GM23338 (cell line): ENCODE measurements at regions not wholly inside any gene's neighbourhood (a gene's known extent, or its start where the extent isn't known, plus 50 kb on each side); places are given as distances from the start of the nearest gene placed in this dataset.

Experiments used
- ATAC-seq: fragments of 200-7000 bp; cut with Tn5 transposase; 3 replicates; pipeline ENCODE4 v1.9.1; 2020
- DNase-seq: peaks from one replicate; pipeline ENCODE4 v3.0.0-alpha.2; 2015; ENCODE audit warnings: low spot score
- H2AFZ ChIP-seq: fragments of 200-600 bp; sonication (generic); 2 replicates; pipeline ENCODE4 v1.8.0; 2016; ENCODE audit warnings: antibody characterized with exemption, mild to moderate bottlenecking, moderate library complexity
- H3F3A ChIP-seq: fragments of 200-600 bp; sonication (generic); replicated peaks from 2 replicates; pipeline ENCODE4 v1.8.0; 2017; ENCODE audit warnings: antibody characterized with exemption, mixed run types, low read depth
- H3K27ac ChIP-seq: fragments of 200-600 bp; sonication (generic); 2 replicates; pipeline ENCODE4 v1.6.1; 2016; ENCODE audit warnings: low read depth
- H3K27me3 ChIP-seq: fragments of 200-600 bp; sonication (generic); 2 replicates; pipeline ENCODE4 v1.8.0; 2016; ENCODE audit warnings: mild to moderate bottlenecking, mixed run types, moderate library complexity; ENCODE audit not compliant: insufficient read depth
- H3K36me3 ChIP-seq: fragments of 200-600 bp; sonication (generic); 2 replicates; pipeline ENCODE4 v1.8.0; 2016; ENCODE audit warnings: mild to moderate bottlenecking; ENCODE audit not compliant: insufficient read depth
- H3K4me1 ChIP-seq: fragments of 200-600 bp; sonication (generic); 2 replicates; pipeline ENCODE4 v1.8.0; 2016; ENCODE audit warnings: mild to moderate bottlenecking, moderate library complexity; ENCODE audit not compliant: insufficient read depth
- H3K4me2 ChIP-seq: fragments of 200-600 bp; sonication (generic); 2 replicates; pipeline ENCODE4 v1.7.1; 2017; ENCODE audit warnings: mixed run types
- H3K4me3 ChIP-seq: fragments of 200-600 bp; sonication (generic); 2 replicates; pipeline ENCODE4 v1.6.1; 2016; ENCODE audit warnings: mixed run types
- H3K79me2 ChIP-seq: fragments of 200-600 bp; sonication (generic); replicated peaks from 2 replicates; pipeline ENCODE4 v1.8.0; 2017; ENCODE audit warnings: mild to moderate bottlenecking; ENCODE audit not compliant: insufficient read depth
- H3K9me2 ChIP-seq: fragments of 200-600 bp; sonication (generic); 2 replicates; pipeline ENCODE4 v1.8.0; 2017; ENCODE audit not compliant: insufficient read depth
- H4K20me1 ChIP-seq: fragments of 200-600 bp; sonication (generic); replicated peaks from 2 replicates; pipeline ENCODE4 v1.8.0; 2017; ENCODE audit warnings: mild to moderate bottlenecking; ENCODE audit not compliant: insufficient read depth
- H3K27ac Mint-ChIP-seq: 2 replicates; pipeline ENCODE4 v1.8.0; 2020; ENCODE audit warnings: inconsistent platforms, mild to moderate bottlenecking, moderate library complexity, mixed read lengths
- H3K27me3 Mint-ChIP-seq: 3 replicates; pipeline ENCODE4 v1.8.0; 2022; ENCODE audit warnings: low read depth, mild to moderate bottlenecking, moderate library complexity, mixed read lengths, inconsistent platforms; ENCODE audit not compliant: insufficient read depth, poor library complexity
- H3K36me3 Mint-ChIP-seq: 3 replicates; pipeline ENCODE4 v1.8.0; 2021; ENCODE audit warnings: low read depth, mild to moderate bottlenecking, inconsistent platforms, moderate library complexity, mixed read lengths
- H3K4me1 Mint-ChIP-seq: 3 replicates; pipeline ENCODE4 v1.8.0; 2020; ENCODE audit warnings: mild to moderate bottlenecking, inconsistent platforms, mixed read lengths
- H3K4me3 Mint-ChIP-seq: 3 replicates; pipeline ENCODE4 v1.8.0; 2021; ENCODE audit warnings: moderate library complexity, mild to moderate bottlenecking, inconsistent platforms, mixed read lengths
- H3K9me3 Mint-ChIP-seq: 3 replicates; pipeline ENCODE4 v1.8.0; 2020; ENCODE audit warnings: moderate library complexity, mild to moderate bottlenecking, inconsistent platforms, mixed read lengths
- CREB1 ChIP-seq: fragments of 250-450 bp; sonication (Bioruptor Pico); IDR thresholded peaks from 2 replicates; pipeline ENCODE4 v1.5.0; 2020; ENCODE audit warnings: low read depth, mild to moderate bottlenecking, moderate library complexity
- ETS1 ChIP-seq: IDR thresholded peaks from 2 replicates; pipeline ENCODE4 v1.6.1; 2016; ENCODE audit warnings: antibody characterized with exemption
- EZH2 ChIP-seq: fragments of 200-600 bp; sonication (generic); IDR thresholded peaks from one replicate; pipeline ENCODE4 v1.8.0; 2017; ENCODE audit warnings: antibody characterized with exemption, mild to moderate bottlenecking, low read depth; ENCODE audit not compliant: unreplicated experiment
- EZH2phosphoT487 ChIP-seq: fragments of 200-600 bp; sonication (generic); IDR thresholded peaks from one replicate; pipeline ENCODE4 v1.8.1; 2018; ENCODE audit warnings: antibody characterized with exemption; ENCODE audit not compliant: unreplicated experiment
- JUNB ChIP-seq: IDR thresholded peaks from one replicate; pipeline ENCODE4 v1.6.1; 2016; ENCODE audit warnings: antibody characterized with exemption; ENCODE audit not compliant: unreplicated experiment
- NANOG ChIP-seq: IDR thresholded peaks from 2 replicates; pipeline ENCODE4 v1.6.1; 2016; ENCODE audit warnings: antibody characterized with exemption, borderline replicate concordance
- POLR2AphosphoS5 ChIP-seq: IDR thresholded peaks from 2 replicates; pipeline ENCODE4 v1.6.1; 2016; ENCODE audit warnings: antibody characterized with exemption, low read depth
- REST ChIP-seq: IDR thresholded peaks from one replicate; pipeline ENCODE4 v1.6.1; 2018; ENCODE audit warnings: antibody characterized with exemption; ENCODE audit not compliant: unreplicated experiment
- STAT1 ChIP-seq: IDR thresholded peaks from one replicate; pipeline ENCODE4 v1.6.1; 2016; ENCODE audit warnings: antibody characterized with exemption; ENCODE audit not compliant: unreplicated experiment
- ZNF114 ChIP-seq: fragments of 250-450 bp; sonication (Bioruptor Pico); IDR thresholded peaks from 2 replicates; pipeline ENCODE4 v1.5.0; 2020; ENCODE audit warnings: mild to moderate bottlenecking, moderate library complexity
- ZNF331 ChIP-seq: fragments of 250-450 bp; sonication (Bioruptor Pico); IDR thresholded peaks from 2 replicates; pipeline ENCODE4 v1.5.0; 2020; ENCODE audit warnings: low read depth, mild to moderate bottlenecking, moderate library complexity
- ZNF462 ChIP-seq: fragments of 250-450 bp; sonication (Bioruptor Pico); IDR thresholded peaks from 2 replicates; pipeline ENCODE4 v1.5.0; 2020; ENCODE audit warnings: mild to moderate bottlenecking, moderate library complexity

GRCh38 chr5:158326256-158326655, 467.3 kb upstream of the CLINT1 start:
- peak; percentile 96 for ATAC-seq
- H3F3A ChIP-seq: 0 out of 2 replicates have a peak, but pooled peaks cover 6% of the 10 kb centered on the region
- no peaks in the 10 kb centered on the region for H3K27me3 ChIP-seq
- Mint-ChIP-seq H3K9me3 (peaks cover 24% of the 10 kb centered on the region), H3K36me3 (peaks cover 3% of the 10 kb centered on the region; the same call in 2 of the 3 replicates), H3K27me3 (peaks cover 4% of the 10 kb centered on the region), H3K4me3 (no peak overlapping the region), H3K27ac (no peak overlapping the region), H3K4me1 (peaks cover 31% of the 10 kb centered on the region)
- H3K36me3 ChIP-seq: 0 out of 2 replicates have a peak, but pooled peaks cover 3% of the 10 kb centered on the region
- peak overlapping the region; percentile 5; the same call in 1 of the 2 replicates for H3K4me3 ChIP-seq
- peaks cover 22% of the 10 kb centered on the region for H3K4me1 ChIP-seq
- TF ChIP-seq ZNF462 (CRISPR knock-in tag) (peak; percentile 48; the same call in 1 of the 2 replicates), NANOG (no peak)
- DNase-seq: peak; percentile 54
- H3K27ac ChIP-seq: 0 out of 2 replicates have a peak overlapping the region, but pooled peaks have one; percentile 6
- peak overlapping the region; percentile 49; the same call in 1 of the 2 replicates for H3K4me2 ChIP-seq
- no peak overlapping the region for H2AFZ ChIP-seq
- H3K79me2 ChIP-seq: no peaks in the 10 kb centered on the region
- no peaks in the 10 kb centered on the region for H4K20me1 ChIP-seq
- no peaks in the 10 kb centered on the region for H3K9me2 ChIP-seq

- no peaks in the 10 kb centered on the region for H3K36me3 Mint-ChIP-seq
- Histone ChIP-seq H4K20me1 (no peaks in the 10 kb centered on the region), H3K36me3 (no peaks in the 10 kb centered on the region), H3K79me2 (no peaks in the 10 kb centered on the region), H2AFZ (no peak overlapping the region), H3K9me2 (no peaks in the 10 kb centered on the region), H3K27ac (no peak overlapping the region), H3K4me3 (no peak overlapping the region), H3F3A (0 out of 2 replicates have a peak, but pooled peaks cover 6% of the 10 kb centered on the region), H3K4me2 (no peak overlapping the region), H3K4me1 (peaks cover 22% of the 10 kb centered on the region), H3K27me3 (no peaks in the 10 kb centered on the region)
- H3K9me3 Mint-ChIP-seq: peaks cover 8% of the 10 kb centered on the region; the same call in 2 of the 3 replicates
- no peak overlapping the region for H3K4me3 Mint-ChIP-seq
- peaks cover 31% of the 10 kb centered on the region for H3K4me1 Mint-ChIP-seq
- H3K27ac Mint-ChIP-seq: no peak overlapping the region
- peak; percentile 19; the same call in 1 of the 3 replicates for ATAC-seq
- peak; percentile 40 for DNase-seq
- peaks cover 4% of the 10 kb centered on the region for H3K27me3 Mint-ChIP-seq
- TF ChIP-seq JUNB (no peak), EZH2phosphoT487 (no peak), ZNF114 (CRISPR knock-in tag) (no peak), CREB1 (CRISPR knock-in tag) (no peak), NANOG (no peak), STAT1 (no peak), ETS1 (no peak), POLR2AphosphoS5 (no peak), ZNF331 (no peak), EZH2 (no peak), REST (no peak)
These were observed 465.3 kb upstream of the CLINT1 start for GRCh38 chr5:158324236-158324635.
